ENCODE measurements at regions not wholly inside any gene's neighbourhood (a gene's known extent, or its start where the extent isn't known, plus 50 kb on each side); places are given as distances from the start of the nearest gene placed in this dataset.

DNA sequence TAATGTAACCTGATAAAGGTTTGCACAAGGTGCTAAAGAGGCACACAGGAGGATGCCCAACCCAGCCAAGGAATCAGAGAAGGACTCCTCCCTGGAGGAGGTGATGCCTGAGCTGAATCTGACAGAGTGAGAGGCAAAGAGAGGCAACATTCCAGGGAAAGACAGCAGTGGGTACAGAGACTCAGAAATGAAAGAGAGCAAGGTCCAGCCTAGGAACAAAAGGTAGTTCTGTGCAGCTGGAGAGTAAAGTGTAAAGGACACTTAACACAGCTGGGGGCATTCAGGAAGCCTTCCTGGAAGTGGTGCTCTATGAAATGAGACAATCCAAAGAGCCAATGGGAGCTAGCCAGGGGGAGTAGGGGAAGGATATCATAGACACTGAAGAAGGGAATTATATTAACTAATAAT is 181.0 kb upstream of the GLI2 start:
- ATAC-seq, result no peak
- no peaks in the 10 kb centered on the region for H3K36me3 Mint-ChIP-seq (ENCODE audit: low read depth)
- peaks cover 26% of the 10 kb centered on the region for H3K27me3 ChIP-seq (ENCODE audit: insufficient read depth)

More for the DNA sequence above, 181.0 kb upstream of the GLI2 start:
- no peak overlapping the region for H3K4me3 ChIP-seq
- H4K20me1 ChIP-seq (replicated peaks; ENCODE audit: insufficient read depth), result no peaks in the 10 kb centered on the region
- no peak overlapping the region for H3K4me3 Mint-ChIP-seq
- H2AFZ ChIP-seq, result no peak overlapping the region
- peaks cover 26% of the 10 kb centered on the region for H3K27me3 Mint-ChIP-seq (ENCODE audit: insufficient read depth, low read depth, poor library complexity)
- H3K4me2 ChIP-seq, result no peak overlapping the region
- H3K9me2 ChIP-seq (ENCODE audit: insufficient read depth), result no peaks in the 10 kb centered on the region
- H3K4me1 Mint-ChIP-seq, result peaks cover 6% of the 10 kb centered on the region
- TF ChIP-seq JUNB (IDR thresholded peaks at IDR 0.05; ENCODE audit: unreplicated experiment) (no peak), EZH2 (IDR thresholded peaks at IDR 0.05; ENCODE audit: low read depth, unreplicated experiment) (no peak), CREB1 (CRISPR knock-in tag; IDR thresholded peaks at IDR 0.05; ENCODE audit: low read depth) (no peak), ZNF114 (CRISPR knock-in tag; IDR thresholded peaks at IDR 0.05) (no peak), EZH2phosphoT487 (IDR thresholded peaks at IDR 0.05; ENCODE audit: unreplicated experiment) (no peak), POLR2AphosphoS5 (IDR thresholded peaks at IDR 0.05; ENCODE audit: low read depth) (no peak), NANOG (IDR thresholded peaks at IDR 0.05; ENCODE audit: borderline replicate concordance) (no peak), ZNF331 (CRISPR knock-in tag; IDR thresholded peaks at IDR 0.05; ENCODE audit: low read depth) (no peak), STAT1 (IDR thresholded peaks at IDR 0.05; ENCODE audit: unreplicated experiment) (no peak)
- TF ChIP-seq, protein P1, sequence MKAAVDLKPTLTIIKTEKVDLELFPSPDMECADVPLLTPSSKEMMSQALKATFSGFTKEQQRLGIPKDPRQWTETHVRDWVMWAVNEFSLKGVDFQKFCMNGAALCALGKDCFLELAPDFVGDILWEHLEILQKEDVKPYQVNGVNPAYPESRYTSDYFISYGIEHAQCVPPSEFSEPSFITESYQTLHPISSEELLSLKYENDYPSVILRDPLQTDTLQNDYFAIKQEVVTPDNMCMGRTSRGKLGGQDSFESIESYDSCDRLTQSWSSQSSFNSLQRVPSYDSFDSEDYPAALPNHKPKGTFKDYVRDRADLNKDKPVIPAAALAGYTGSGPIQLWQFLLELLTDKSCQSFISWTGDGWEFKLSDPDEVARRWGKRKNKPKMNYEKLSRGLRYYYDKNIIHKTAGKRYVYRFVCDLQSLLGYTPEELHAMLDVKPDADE (IDR thresholded peaks at IDR 0.05), result no peak
- TF ChIP-seq, protein P2, sequence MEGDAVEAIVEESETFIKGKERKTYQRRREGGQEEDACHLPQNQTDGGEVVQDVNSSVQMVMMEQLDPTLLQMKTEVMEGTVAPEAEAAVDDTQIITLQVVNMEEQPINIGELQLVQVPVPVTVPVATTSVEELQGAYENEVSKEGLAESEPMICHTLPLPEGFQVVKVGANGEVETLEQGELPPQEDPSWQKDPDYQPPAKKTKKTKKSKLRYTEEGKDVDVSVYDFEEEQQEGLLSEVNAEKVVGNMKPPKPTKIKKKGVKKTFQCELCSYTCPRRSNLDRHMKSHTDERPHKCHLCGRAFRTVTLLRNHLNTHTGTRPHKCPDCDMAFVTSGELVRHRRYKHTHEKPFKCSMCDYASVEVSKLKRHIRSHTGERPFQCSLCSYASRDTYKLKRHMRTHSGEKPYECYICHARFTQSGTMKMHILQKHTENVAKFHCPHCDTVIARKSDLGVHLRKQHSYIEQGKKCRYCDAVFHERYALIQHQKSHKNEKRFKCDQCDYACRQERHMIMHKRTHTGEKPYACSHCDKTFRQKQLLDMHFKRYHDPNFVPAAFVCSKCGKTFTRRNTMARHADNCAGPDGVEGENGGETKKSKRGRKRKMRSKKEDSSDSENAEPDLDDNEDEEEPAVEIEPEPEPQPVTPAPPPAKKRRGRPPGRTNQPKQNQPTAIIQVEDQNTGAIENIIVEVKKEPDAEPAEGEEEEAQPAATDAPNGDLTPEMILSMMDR (conservative IDR thresholded peaks at IDR 0.05; ENCODE audit: low read depth in 2 of 2), result no peak
- TF ChIP-seq, protein P3, sequence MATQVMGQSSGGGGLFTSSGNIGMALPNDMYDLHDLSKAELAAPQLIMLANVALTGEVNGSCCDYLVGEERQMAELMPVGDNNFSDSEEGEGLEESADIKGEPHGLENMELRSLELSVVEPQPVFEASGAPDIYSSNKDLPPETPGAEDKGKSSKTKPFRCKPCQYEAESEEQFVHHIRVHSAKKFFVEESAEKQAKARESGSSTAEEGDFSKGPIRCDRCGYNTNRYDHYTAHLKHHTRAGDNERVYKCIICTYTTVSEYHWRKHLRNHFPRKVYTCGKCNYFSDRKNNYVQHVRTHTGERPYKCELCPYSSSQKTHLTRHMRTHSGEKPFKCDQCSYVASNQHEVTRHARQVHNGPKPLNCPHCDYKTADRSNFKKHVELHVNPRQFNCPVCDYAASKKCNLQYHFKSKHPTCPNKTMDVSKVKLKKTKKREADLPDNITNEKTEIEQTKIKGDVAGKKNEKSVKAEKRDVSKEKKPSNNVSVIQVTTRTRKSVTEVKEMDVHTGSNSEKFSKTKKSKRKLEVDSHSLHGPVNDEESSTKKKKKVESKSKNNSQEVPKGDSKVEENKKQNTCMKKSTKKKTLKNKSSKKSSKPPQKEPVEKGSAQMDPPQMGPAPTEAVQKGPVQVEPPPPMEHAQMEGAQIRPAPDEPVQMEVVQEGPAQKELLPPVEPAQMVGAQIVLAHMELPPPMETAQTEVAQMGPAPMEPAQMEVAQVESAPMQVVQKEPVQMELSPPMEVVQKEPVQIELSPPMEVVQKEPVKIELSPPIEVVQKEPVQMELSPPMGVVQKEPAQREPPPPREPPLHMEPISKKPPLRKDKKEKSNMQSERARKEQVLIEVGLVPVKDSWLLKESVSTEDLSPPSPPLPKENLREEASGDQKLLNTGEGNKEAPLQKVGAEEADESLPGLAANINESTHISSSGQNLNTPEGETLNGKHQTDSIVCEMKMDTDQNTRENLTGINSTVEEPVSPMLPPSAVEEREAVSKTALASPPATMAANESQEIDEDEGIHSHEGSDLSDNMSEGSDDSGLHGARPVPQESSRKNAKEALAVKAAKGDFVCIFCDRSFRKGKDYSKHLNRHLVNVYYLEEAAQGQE (IDR thresholded peaks at IDR 0.05; ENCODE audit: unreplicated experiment), result no peak
- TF ChIP-seq, protein P4, sequence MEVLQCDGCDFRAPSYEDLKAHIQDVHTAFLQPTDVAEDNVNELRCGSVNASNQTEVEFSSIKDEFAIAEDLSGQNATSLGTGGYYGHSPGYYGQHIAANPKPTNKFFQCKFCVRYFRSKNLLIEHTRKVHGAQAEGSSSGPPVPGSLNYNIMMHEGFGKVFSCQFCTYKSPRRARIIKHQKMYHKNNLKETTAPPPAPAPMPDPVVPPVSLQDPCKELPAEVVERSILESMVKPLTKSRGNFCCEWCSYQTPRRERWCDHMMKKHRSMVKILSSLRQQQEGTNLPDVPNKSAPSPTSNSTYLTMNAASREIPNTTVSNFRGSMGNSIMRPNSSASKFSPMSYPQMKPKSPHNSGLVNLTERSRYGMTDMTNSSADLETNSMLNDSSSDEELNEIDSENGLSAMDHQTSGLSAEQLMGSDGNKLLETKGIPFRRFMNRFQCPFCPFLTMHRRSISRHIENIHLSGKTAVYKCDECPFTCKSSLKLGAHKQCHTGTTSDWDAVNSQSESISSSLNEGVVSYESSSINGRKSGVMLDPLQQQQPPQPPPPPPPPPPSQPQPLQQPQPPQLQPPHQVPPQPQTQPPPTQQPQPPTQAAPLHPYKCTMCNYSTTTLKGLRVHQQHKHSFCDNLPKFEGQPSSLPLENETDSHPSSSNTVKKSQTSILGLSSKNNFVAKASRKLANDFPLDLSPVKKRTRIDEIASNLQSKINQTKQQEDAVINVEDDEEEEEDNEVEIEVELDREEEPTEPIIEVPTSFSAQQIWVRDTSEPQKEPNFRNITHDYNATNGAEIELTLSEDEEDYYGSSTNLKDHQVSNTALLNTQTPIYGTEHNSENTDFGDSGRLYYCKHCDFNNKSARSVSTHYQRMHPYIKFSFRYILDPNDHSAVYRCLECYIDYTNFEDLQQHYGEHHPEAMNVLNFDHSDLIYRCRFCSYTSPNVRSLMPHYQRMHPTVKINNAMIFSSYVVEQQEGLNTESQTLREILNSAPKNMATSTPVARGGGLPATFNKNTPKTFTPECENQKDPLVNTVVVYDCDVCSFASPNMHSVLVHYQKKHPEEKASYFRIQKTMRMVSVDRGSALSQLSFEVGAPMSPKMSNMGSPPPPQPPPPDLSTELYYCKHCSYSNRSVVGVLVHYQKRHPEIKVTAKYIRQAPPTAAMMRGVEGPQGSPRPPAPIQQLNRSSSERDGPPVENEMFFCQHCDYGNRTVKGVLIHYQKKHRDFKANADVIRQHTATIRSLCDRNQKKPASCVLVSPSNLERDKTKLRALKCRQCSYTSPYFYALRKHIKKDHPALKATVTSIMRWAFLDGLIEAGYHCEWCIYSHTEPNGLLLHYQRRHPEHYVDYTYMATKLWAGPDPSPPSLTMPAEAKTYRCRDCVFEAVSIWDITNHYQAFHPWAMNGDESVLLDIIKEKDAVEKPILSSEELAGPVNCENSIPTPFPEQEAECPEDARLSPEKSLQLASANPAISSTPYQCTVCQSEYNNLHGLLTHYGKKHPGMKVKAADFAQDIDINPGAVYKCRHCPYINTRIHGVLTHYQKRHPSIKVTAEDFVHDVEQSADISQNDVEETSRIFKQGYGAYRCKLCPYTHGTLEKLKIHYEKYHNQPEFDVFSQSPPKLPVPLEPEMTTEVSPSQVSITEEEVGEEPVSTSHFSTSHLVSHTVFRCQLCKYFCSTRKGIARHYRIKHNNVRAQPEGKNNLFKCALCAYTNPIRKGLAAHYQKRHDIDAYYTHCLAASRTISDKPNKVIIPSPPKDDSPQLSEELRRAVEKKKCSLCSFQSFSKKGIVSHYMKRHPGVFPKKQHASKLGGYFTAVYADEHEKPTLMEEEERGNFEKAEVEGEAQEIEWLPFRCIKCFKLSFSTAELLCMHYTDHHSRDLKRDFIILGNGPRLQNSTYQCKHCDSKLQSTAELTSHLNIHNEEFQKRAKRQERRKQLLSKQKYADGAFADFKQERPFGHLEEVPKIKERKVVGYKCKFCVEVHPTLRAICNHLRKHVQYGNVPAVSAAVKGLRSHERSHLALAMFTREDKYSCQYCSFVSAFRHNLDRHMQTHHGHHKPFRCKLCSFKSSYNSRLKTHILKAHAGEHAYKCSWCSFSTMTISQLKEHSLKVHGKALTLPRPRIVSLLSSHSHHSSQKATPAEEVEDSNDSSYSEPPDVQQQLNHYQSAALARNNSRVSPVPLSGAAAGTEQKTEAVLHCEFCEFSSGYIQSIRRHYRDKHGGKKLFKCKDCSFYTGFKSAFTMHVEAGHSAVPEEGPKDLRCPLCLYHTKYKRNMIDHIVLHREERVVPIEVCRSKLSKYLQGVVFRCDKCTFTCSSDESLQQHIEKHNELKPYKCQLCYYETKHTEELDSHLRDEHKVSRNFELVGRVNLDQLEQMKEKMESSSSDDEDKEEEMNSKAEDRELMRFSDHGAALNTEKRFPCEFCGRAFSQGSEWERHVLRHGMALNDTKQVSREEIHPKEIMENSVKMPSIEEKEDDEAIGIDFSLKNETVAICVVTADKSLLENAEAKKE (CRISPR knock-in tag; IDR thresholded peaks at IDR 0.05), result no peak
- no peaks in the 10 kb centered on the region for H3F3A ChIP-seq (replicated peaks; ENCODE audit: low read depth)
- H3K27ac ChIP-seq (ENCODE audit: low read depth), result no peak overlapping the region
- no peak for DNase-seq (ENCODE audit: low spot score)
- H3K27ac Mint-ChIP-seq, result no peak overlapping the region
- 0 out of 2 replicates have a peak, but pooled peaks cover 6% of the 10 kb centered on the region for H3K4me1 ChIP-seq (ENCODE audit: insufficient read depth)
- H3K36me3 ChIP-seq (ENCODE audit: insufficient read depth), result no peaks in the 10 kb centered on the region
- H3K9me3 Mint-ChIP-seq, result no peaks in the 10 kb centered on the region
- H3K79me2 ChIP-seq (replicated peaks; ENCODE audit: insufficient read depth), result no peaks in the 10 kb centered on the region
